Uterus (tissue), 3 donors: ENCODE measurements at regions not wholly inside any gene's neighbourhood (a gene's known extent, or its start where the extent isn't known, plus 50 kb on each side); places are given as distances from the start of the nearest gene placed in this dataset.

Experiments
- DNase-seq, 2 donors: peaks; one replicate each; pipeline ENCODE4 v3.0.0-alpha.2; 2019 to 2020
- H3K27ac ChIP-seq, 2 donors: fragments of 200-600 bp; sonication (generic); 1 replicate in 1 of 2; 2 replicates in 1 of 2; pipeline ENCODE4 v1.5.1; 2016 to 2018
- H3K27me3 ChIP-seq, 2 donors: fragments of 200-600 bp; sonication (generic); one replicate each; pipeline ENCODE4 v1.5.1; 2018 to 2019; ENCODE audit warnings: control low read depth in 1 of 2
- H3K36me3 ChIP-seq, 2 donors: fragments of 200-600 bp; sonication (generic); one replicate each; pipeline ENCODE4 v1.5.1; 2019; ENCODE audit warnings: control low read depth in 1 of 2
- H3K4me1 ChIP-seq, 2 donors: fragments of 200-600 bp; sonication (generic); one replicate each; pipeline ENCODE4 v1.5.1; 2018 to 2019; ENCODE audit warnings: control low read depth in 1 of 2
- H3K4me3 ChIP-seq, 2 donors: fragments of 200-600 bp; sonication (generic); 1 replicate in 1 of 2; 2 replicates in 1 of 2; pipeline ENCODE4 v1.5.1; 2018 to 2019; ENCODE audit warnings: mild to moderate bottlenecking in 1 of 2
- H3K9me3 ChIP-seq, 2 donors: fragments of 200-600 bp; sonication (generic); one replicate each; pipeline ENCODE4 v1.5.1; 2019; ENCODE audit warnings: control low read depth in 1 of 2
- CTCF ChIP-seq, 4 experiments: fragments of 200-600 bp in 2 of 4; fragments of 450-650 bp in 2 of 4; sonication (generic) in 2 of 4; IDR thresholded peaks; one replicate each; pipeline ENCODE4 v1.5.1; 2016 to 2019; ENCODE audit warnings: antibody characterized with exemption in 4 of 4, mild to moderate bottlenecking in 2 of 4, moderate library complexity in 1 of 4
- POLR2A ChIP-seq, 2 donors: fragments of 450-650 bp; IDR thresholded peaks; one replicate each; pipeline ENCODE4 v1.6.1; 2016; ENCODE audit warnings: antibody characterized with exemption in 2 of 2, mild to moderate bottlenecking in 1 of 2, moderate library complexity in 1 of 2
- intact Hi-C: fragments of 100-400 bp; cut with DNase I; formaldehyde crosslinking; loops from one replicate; pipeline ENCODE4 v1.15.1; 2023; ENCODE audit warnings: low total_unique reads
- donor health status: DM: yes; HTN: yes; CAD: no.

- no peaks in the 10 kb centered on the region for H3K27me3 ChIP-seq
- intact Hi-C loops: no loop called here
- H3K9me3 ChIP-seq: no peaks in the 10 kb centered on the region
- TF ChIP-seq CTCF (IDR thresholded peaks at IDR 0.05) (no peak), POLR2A (IDR thresholded peaks at IDR 0.05) (no peak)
- DNase-seq: no peak
- no peak overlapping the region for H3K4me3 ChIP-seq
- H3K27ac ChIP-seq: no peak overlapping the region
- no peaks in the 10 kb centered on the region for H3K4me1 ChIP-seq
- no peaks in the 10 kb centered on the region for H3K36me3 ChIP-seq
Observed at GRCh38 chr6:104159045-104159618, 700.6 kb downstream of the HACE1 start.

GRCh38 chr6:104143757-104144156 is 716.0 kb downstream of the HACE1 start:
- TF ChIP-seq CTCF (IDR thresholded peaks at IDR 0.05) (no peak), POLR2A (IDR thresholded peaks at IDR 0.05) (no peak)
- no peak for DNase-seq
- no peaks in the 10 kb centered on the region for H3K9me3 ChIP-seq
- no peaks in the 10 kb centered on the region for H3K4me1 ChIP-seq
- H3K36me3 ChIP-seq: no peaks in the 10 kb centered on the region
- no peak overlapping the region for H3K27ac ChIP-seq
- H3K27me3 ChIP-seq: no peaks in the 10 kb centered on the region
- intact Hi-C loops: no loop called here
- no peak overlapping the region for H3K4me3 ChIP-seq

DNA sequence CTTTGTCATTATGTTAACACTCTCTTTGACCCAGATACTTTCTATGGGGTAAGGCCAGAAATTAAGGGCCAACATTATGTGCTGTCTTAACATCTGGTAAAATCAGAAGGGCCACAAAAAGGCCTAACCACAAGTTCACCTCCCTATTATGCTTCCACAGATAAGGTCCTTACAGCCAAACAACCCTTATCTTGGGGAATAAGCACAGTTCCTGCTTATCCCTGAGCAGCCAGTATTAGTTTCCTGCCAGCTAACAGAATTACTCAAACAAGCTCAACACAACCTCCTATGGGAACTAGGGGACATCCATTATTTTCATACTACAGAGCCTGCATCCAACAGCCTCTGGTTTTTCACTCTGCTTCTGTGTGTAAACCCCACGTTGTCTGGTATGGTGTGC is 724.8 kb downstream of the HACE1 start:
- TF ChIP-seq CTCF (IDR thresholded peaks at IDR 0.05) (no peak), POLR2A (IDR thresholded peaks at IDR 0.05) (no peak)
- Histone ChIP-seq H3K27me3 (no peaks in the 10 kb centered on the region), H3K4me1 (no peaks in the 10 kb centered on the region), H3K9me3 (no peaks in the 10 kb centered on the region), H3K36me3 (no peaks in the 10 kb centered on the region), H3K27ac (no peak overlapping the region), H3K4me3 (no peak overlapping the region)
- no peak for DNase-seq
- intact Hi-C loops: no loop called here

GRCh38 chr6:104130343-104130742 is 729.4 kb downstream of the HACE1 start:
- no peak for DNase-seq
- TF ChIP-seq CTCF (IDR thresholded peaks at IDR 0.05) (no peak), POLR2A (IDR thresholded peaks at IDR 0.05) (no peak)
- no peaks in the 10 kb centered on the region for H3K9me3 ChIP-seq
- no peaks in the 10 kb centered on the region for H3K4me1 ChIP-seq
- no peaks in the 10 kb centered on the region for H3K36me3 ChIP-seq
- intact Hi-C loops: no loop called here
- no peak overlapping the region for H3K27ac ChIP-seq
- H3K27me3 ChIP-seq: no peaks in the 10 kb centered on the region
- no peak overlapping the region for H3K4me3 ChIP-seq

DNA sequence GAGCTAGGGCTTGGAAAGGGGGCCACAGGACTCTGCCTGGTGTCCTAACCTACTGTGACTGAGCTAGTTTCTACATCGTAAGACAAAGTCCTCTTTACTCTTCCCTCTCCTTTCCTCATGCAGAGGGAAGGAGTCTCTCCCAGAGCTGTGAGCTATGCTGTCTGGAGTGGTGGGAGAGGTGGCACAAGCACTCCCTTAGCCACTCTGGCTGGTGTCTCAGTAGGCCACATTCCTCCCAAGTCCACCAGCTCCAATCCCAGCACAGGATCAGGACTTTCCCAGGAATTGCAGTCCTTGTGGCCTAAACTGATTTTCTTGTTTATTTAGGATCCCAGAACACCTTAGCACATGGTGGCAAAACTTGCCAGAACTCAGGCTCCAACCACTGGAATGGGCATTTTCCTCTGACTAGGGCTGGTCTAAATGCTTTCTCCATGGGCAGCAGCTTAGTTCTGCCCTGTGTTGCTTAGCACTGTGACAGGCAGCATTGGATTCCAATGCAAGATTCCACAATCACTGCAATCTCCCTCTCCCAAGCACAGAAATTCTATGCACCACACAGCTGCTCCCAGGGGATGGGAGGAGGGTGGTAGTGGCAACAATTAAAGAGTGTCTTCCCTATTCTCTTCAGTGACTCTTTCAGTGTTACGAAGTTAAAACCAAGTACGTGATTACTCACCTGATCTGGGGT is 733.3 kb downstream of the HACE1 start:
- TF ChIP-seq POLR2A (IDR thresholded peaks at IDR 0.05) (no peak), CTCF (IDR thresholded peaks at IDR 0.05) (no peak)
- intact Hi-C loops: no loop called here
- no peak for DNase-seq
- Histone ChIP-seq H3K4me1 (no peaks in the 10 kb centered on the region), H3K4me3 (no peak overlapping the region), H3K27ac (no peak overlapping the region), H3K36me3 (no peaks in the 10 kb centered on the region), H3K9me3 (no peaks in the 10 kb centered on the region), H3K27me3 (no peaks in the 10 kb centered on the region)
